HG02588 (cell line): ENCODE measurements at regions not wholly inside any gene's neighbourhood (a gene's known extent, or its start where the extent isn't known, plus 50 kb on each side); places are given as distances from the start of the nearest gene placed in this dataset.

ENCODE experiments used
- ATAC-seq: cut with Tn5 transposase; IDR thresholded peaks from one replicate; pipeline ENCODE4 v1.9.1; 2021; ENCODE audit warnings: mild to moderate bottlenecking, moderate library complexity; ENCODE audit not compliant: unreplicated experiment

DNA sequence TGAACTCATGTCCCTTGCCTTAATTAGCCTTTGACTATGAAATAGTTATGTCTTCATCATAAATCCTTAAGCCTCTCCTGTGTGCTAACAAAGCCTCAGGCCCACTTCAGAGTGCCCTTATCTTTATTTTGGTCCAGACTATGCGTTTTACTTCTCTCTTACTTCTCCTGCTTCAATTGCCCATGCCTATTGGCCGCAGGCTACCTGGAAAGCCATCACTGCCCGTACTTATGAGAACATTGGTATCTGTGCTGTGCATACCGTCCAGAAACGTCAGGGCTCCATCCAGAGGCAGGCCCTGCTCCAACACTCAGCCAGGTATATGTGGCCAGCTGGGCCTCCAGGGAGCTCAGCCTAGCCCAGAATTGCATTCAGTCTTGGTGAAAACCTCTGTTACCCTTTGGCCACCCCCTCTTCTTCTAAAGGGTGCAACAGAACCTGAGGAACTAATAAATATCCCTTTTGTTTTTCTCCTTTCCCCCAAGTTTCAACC lies 212.4 kb upstream of the MTPN start:
- no peak for ATAC-seq

- no peak for ATAC-seq
Observed at GRCh38 chr7:136186281-136186680, 209.1 kb upstream of the MTPN start.

DNA sequence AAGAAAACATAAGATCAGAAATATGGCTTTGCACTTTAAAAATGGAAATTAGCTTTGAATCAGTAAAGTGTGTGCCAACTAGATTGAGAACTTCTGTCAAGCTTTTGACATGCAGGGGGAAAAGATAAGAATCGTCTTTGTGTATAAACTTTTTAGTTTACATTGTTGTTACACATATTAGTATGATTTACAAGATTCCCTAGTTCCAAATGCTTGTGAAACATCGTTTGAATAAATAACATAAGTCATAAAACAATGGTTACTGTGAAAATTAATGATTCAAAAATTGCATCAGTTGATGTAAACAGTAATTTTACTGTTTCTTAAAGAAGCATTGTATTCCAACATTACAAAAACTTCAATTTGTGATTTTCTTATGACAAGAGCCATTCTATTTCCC lies 207.6 kb upstream of the MTPN start:
- ATAC-seq, result no peak

GRCh38 chr7:136183981-136184380 lies 206.8 kb upstream of the MTPN start:
- no peak for ATAC-seq

- no peak for ATAC-seq
Observed at GRCh38 chr7:136180984-136181383, 203.8 kb upstream of the MTPN start.

DNA sequence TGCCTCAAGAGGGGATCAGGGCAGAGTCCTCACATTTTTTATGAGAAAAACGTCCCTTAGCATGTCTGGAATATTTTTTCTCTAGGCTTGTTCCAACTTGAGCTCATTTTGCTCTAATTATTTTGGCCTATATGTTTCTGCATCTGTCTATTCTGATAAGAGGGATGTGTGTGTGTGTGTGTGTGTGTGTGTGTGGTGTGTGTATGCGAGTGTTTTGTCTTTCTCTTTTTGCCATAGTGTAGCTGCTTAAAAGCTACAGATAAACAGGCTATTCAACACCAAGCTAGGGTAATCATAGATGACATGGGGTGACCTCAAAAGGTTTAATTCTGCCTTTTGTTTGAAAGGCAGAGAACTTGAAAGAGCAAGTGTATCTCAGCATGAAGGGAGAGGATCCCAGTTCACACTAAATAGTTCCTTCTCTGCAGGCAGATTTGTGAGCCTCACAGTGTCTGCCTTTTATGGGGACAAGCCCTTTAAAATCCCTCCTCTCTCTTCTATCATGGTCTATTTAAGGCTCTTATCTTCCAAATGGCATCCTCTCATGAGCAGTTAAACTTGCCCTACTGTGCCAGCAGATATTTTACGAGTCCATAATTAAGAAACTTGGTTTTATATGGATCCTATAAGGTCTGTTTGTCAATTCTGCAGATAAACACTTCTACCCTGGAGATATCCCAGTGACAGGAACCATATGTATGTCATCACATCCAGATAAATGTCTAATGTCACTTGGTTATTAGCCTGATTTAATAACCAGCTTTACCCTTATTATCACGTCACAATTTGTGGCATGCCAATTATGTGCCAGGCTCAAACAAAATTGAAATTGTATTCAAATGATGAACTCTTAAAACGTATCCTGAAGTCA lies 202.9 kb upstream of the MTPN start:
- no peak for ATAC-seq

DNA sequence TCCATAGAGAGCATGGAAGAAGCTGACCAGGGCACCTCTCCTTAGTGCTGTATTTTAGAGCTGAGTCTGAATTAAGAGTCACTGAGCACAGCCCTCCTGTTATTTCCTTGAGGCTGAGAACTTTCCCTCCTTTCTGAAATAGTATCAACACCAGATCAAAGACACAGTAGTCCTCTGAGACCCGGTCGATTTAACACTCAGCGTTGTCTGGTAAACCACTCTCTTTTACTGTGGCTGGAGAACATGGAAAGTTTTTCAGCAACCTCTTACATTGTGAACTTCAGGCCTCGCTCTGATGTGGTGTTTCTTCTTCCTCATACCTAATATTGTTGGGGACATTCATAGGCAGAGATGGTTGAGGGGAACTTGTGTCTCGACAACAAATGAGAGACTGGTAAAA lies 202.0 kb upstream of the MTPN start:
- ATAC-seq, result no peak

DNA sequence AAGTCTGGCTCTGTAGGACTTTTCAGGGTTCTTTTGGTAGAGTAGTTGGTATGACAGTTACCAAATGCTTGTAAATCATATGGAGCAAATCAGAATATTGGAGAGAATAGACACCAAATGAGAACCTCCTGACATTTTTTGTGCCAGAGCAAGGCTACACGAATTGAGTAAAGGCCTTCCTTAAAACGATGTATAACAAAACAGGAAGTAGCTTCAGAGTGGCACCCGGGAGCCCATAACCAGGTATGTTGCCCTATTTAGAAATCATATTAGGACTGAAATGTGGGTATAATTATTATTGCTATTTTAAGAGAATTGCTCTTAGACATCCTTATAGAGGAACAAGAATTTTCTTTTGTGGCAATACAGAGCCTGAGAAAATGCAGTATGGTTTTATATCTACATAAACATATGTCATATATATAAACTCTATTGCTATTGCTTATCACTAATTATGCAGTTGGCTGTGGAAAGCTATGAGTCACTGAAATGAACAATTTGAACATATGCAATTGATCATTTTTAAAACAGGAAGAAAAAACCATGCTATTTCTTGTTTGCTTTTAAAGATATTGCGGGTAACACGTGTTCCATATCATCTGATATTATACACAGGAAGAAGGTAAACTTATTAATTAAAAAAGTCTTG lies 197.4 kb upstream of the MTPN start:
- no peak for ATAC-seq

DNA sequence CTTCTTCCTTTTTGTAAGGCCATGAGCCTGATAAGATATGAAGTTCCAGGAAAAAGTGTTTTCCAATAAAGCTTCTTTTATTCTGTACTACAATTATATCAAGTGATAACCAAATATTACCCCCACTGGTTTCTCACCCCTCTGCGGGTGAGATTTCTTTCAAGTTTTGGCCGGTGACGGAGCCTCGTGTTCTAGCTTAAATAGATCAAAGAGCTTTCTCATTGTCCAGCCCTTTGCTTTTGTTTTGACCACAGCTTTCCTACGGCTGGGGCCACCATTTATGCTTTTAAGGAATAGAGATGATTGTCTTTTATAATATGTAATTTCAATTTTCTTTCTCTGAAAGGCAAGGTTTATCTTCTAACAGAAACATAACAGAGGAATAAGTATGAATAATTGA lies 196.7 kb upstream of the MTPN start:
- ATAC-seq, result no peak

DNA sequence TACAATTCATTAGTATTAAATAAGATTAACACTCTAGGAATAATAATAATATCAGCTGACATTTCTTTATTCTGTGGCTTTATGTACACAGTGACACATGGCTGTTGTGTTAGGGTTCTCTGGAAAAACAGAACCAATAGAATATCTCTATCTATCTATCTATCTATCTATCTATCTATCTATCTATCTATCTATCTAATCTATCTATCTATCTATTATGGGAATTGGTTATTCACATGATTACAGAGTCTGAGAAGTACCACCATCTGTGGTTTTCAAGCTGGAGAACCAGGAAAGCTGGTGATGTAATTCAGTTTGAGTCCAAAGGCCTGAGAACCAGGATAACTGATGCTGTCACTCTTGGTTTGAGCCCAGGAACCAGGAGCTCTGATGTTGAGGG lies 194.1 kb upstream of the MTPN start:
- ATAC-seq, result no peak

- ATAC-seq, result no peak
Observed at GRCh38 chr7:136168821-136169220, 191.7 kb upstream of the MTPN start.

DNA sequence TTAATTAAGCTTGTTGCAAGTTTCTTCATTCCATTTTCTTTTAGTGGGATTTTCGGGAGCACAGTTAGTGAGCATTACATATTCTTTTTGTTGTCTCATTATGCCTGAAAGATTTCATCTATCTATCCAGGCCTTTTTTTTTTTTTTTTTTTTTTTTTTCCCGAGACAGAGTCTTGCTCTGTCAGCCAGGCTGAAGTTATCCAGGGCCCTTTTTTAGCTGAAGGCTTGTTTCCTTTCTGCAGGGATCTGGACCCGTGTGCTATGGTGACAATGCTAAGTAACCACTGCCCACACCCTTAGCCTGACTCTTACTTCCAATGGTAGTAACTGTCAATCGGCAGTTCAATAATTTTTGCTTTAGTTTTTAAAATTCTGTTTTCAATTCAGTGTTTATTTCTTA lies 190.8 kb upstream of the MTPN start:
- ATAC-seq, result no peak

GRCh38 chr7:136166521-136166920 lies 189.4 kb upstream of the MTPN start:
- no peak for ATAC-seq

- ATAC-seq, result no peak
Observed at GRCh38 chr7:136163340-136163801, 186.2 kb upstream of the MTPN start.

GRCh38 chr7:136150311-136150710 lies 173.2 kb upstream of the MTPN start:
- no peak for ATAC-seq

GRCh38 chr7:136148920-136149319 lies 171.8 kb upstream of the MTPN start:
- no peak for ATAC-seq

DNA sequence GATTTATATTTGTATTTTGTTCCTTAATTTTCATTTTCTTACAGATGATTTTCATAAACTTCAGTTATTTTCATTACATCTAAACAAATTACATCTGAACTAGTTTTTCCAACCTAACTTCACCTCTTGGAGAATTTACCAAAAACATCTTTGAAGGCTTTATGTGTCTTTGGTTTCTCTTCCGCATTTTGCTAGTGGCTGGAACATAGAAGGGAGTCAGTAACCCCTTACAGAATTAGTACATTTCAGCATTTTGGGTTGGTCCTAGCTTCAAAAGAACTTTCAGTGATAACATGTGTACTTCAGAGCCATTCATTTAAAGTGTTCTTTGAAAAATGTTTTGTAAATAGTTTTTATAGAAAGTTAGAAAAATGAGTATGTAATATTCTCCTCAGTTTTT lies 169.8 kb upstream of the MTPN start:
- ATAC-seq, result no peak

- no peak for ATAC-seq
Observed at GRCh38 chr7:136144182-136144581, 167.0 kb upstream of the MTPN start.

DNA sequence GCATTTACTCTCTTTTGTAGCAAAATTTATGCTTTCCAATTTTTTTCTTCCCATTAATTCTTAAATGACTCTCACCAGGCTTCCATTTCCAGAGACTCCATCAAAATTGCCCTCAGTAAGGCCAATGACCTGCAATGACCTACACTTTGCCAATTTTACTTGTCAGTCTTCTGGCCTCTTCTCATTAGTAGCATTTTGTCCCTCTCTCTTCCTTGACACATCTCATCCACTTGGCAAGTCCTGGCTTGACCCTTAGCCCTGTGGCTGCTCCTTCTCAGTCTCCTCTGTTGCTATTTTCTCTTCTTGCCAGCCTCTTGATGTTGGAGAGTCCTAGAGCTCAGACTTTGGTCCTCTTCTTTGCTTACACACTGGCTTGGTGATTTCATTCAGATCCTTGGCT lies 166.1 kb upstream of the MTPN start:
- ATAC-seq, result no peak

GRCh38 chr7:136142583-136142982 lies 165.4 kb upstream of the MTPN start:
- ATAC-seq, result no peak

DNA sequence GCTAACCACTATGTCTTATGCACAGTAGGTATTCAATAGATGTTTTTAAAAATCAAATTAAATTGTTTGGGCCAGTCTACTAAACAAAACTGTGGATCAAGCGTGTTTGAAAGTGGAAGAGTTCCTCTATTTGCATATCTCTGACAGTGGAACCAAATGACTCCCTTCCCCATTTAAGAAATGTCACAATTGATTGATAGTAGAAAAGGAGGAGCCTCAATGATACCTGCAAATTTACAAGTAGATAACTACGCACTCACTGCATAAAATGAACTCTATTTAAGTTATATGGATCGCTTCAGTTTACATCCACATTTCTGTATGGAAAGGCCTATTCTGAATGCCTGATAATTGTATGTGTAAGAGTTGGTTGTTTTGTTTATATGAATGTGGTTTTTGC lies 163.3 kb upstream of the MTPN start:
- ATAC-seq, result no peak

DNA sequence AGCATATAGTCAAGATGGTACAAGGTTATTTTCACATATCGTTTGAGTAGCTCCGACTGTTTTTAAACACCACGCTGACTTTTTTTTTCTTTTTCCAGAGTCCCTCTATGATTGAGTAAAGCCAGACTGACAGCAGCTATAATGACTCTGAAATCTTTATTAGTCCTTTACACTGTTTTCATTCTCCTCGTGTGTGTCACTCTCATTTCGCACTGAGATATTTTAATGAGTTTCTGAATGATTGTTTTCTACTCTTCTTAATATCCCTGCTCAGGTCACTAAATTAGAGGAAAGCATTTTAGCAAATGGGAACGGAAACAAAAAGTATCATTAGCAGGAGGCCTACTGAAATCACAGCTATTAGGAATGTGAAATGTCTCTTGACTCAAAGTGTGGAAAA lies 162.3 kb upstream of the MTPN start:
- ATAC-seq, result no peak
